Lower leg skin (tissue), 4 donors: ENCODE measurements at regions not wholly inside any gene's neighbourhood (a gene's known extent, or its start where the extent isn't known, plus 50 kb on each side); places are given as distances from the start of the nearest gene placed in this dataset.

ENCODE experiments used
- DNase-seq, 2 donors: peaks; one replicate each; pipeline ENCODE4 v3.0.0-alpha.2; 2019; ENCODE audit warnings: low spot score in 2 of 2
- H3K4me3 ChIP-seq: fragments of 200-600 bp; sonication (generic); 2 replicates; pipeline ENCODE4 v1.5.1; 2017; ENCODE audit warnings: mild to moderate bottlenecking, low read depth; ENCODE audit not compliant: poor library complexity, severe bottlenecking
- POLR2A ChIP-seq, 2 donors: fragments of 450-650 bp; IDR thresholded peaks; one replicate each; pipeline ENCODE4 v1.6.1; 2016 to 2017; ENCODE audit warnings: antibody characterized with exemption in 2 of 2, mild to moderate bottlenecking in 1 of 2, moderate library complexity in 1 of 2
- WGBS, 2 donors: methylation state at CpG; one replicate each; pipeline ENCODE4 v1.1.5; 2018; 5-methylcytosine and 5-hydroxymethylcytosine counted together
- intact Hi-C: fragments of 100-400 bp; cut with DNase I; formaldehyde crosslinking; loops from one replicate; pipeline ENCODE4 v1.15.0; 2023; ENCODE audit warnings: low total_unique reads
- TF ChIP-seq, protein P1 (sequence below), 3 donors: fragments of 450-650 bp; IDR thresholded peaks; one replicate each; pipeline ENCODE4 v1.5.1; 2016; ENCODE audit warnings: antibody characterized with exemption in 3 of 3, mild to moderate bottlenecking in 3 of 3, moderate library complexity in 2 of 3

DNA sequence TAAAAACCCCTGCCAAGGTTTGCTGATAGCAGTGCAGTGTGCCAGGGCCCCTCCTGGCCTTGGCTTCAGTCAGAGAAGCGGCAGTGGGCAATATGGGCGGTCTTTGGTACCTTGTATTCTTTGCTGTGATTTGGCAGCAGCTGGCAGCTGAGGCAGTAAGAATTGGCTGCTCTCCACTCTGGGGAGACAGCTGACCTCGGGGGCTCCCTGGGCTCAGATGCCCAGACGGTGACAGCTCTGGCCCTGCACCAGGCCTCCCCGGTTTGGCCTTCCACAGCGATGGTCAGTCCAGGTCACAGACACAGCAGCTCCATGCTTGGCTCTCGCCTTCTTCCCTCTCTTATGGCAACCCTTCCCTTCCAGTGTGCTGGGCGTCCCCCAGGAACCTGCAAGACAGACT is 330.9 kb downstream of the BCOR start:
- WGBS, 2 donors: 72 to 87% methylated on average over 3 to 8 of the region's 8 CpGs
- H3K4me3 ChIP-seq: no peak overlapping the region
- DNase-seq: no peak
- no peak for TF ChIP-seq POLR2A (IDR thresholded peaks at IDR 0.05)
- TF ChIP-seq, protein P1, sequence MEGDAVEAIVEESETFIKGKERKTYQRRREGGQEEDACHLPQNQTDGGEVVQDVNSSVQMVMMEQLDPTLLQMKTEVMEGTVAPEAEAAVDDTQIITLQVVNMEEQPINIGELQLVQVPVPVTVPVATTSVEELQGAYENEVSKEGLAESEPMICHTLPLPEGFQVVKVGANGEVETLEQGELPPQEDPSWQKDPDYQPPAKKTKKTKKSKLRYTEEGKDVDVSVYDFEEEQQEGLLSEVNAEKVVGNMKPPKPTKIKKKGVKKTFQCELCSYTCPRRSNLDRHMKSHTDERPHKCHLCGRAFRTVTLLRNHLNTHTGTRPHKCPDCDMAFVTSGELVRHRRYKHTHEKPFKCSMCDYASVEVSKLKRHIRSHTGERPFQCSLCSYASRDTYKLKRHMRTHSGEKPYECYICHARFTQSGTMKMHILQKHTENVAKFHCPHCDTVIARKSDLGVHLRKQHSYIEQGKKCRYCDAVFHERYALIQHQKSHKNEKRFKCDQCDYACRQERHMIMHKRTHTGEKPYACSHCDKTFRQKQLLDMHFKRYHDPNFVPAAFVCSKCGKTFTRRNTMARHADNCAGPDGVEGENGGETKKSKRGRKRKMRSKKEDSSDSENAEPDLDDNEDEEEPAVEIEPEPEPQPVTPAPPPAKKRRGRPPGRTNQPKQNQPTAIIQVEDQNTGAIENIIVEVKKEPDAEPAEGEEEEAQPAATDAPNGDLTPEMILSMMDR (IDR thresholded peaks at IDR 0.05): no peak
- intact Hi-C loops: no loop called here

DNA sequence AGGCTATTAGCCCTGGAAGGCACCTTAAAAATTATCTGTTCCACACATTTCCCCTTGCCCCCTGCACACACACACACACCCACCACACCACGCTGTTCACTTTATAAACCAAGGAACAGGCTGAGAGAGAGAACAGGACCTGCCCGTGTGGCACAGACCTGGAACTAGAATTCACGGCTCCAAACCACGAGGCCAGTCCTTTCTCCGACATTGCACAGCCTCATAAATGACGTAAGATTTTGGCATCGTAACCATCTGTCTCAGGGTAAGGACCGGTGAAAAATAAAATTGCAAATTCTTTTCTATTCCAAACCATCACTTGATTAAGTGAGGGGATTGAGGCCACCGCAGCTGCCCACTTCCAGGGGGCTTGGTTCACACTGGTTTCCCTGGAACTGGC is 330.3 kb downstream of the BCOR start:
- H3K4me3 ChIP-seq: no peak overlapping the region
- no peak for DNase-seq
- intact Hi-C loops: no loop called here
- TF ChIP-seq, protein P1 (IDR thresholded peaks at IDR 0.05): no peak
- TF ChIP-seq POLR2A (IDR thresholded peaks at IDR 0.05): no peak
- 58 to 71% methylated on average over 9 of the region's 9 CpGs for WGBS, 2 donors

DNA sequence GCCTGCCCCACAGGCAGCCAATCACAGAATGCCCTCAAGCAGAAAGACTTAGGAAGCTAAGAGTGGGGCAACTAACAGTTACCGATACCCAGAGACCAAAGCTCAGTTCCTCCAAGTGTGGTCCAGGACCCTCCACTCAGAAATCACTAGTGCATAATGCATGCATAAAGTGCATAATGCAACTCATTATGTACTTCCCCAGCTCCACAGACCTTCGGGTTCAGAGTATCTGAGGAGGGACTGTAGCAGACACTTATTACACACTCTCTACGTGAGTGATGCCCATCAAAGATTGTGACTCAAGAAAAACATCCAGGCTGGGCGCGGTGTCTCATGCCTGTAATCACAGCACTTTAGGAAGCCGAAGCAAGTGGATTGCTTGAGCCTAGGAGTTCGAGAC is 328.0 kb downstream of the BCOR start:
- no peak overlapping the region for H3K4me3 ChIP-seq
- 86 to 97% methylated on average over 6 to 7 of the region's 7 CpGs for WGBS, 2 donors
- no peak for TF ChIP-seq POLR2A (IDR thresholded peaks at IDR 0.05)
- TF ChIP-seq, protein P1 (IDR thresholded peaks at IDR 0.05): no peak
- DNase-seq: no peak
- intact Hi-C loops: no loop called here

GRCh38 chrX:39771089-39771488 is 326.7 kb downstream of the BCOR start:
- intact Hi-C loops: no loop called here
- no peak for DNase-seq
- WGBS, 2 donors: 91 to 97% methylated on average over 5 of the region's 5 CpGs
- no peak overlapping the region for H3K4me3 ChIP-seq
- no peak for TF ChIP-seq POLR2A (IDR thresholded peaks at IDR 0.05)
- TF ChIP-seq, protein P1 (IDR thresholded peaks at IDR 0.05): no peak

DNA sequence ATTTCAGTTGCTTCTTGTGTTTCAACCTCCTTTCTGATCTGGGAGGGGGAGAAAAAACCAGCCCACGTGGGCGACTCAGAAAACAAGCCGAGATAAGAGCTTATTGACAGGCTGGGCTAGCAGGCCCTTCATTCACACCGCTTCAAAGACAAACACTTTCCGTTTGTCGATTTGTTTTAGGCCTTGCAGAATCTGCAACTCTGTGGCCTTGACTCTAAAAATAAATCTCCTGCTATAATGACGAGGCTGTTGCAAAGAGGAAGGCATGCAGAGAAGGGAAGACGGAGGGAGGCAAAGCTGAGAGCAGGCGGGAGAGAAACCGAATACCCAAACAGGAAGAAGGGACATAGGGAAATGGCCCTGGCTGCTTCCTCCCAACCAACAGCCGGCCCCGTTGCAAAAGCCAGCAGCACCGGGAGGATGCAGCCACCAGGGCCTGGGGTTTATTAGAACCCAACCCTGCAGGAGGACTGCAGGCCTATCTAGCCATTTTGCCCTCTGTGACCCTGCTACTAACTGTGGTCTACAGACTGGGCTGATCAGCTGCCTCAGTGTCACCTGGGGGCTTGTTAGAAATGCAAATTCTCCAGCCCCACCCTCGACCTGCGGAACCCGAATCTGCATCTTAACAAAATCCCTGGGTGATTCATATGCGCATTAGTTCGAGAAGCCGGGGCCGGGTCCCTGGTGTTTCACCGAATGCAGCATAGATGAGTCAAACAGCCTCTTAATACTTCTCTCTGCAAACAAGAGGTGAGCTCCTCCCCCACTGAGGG is 325.5 kb downstream of the BCOR start:
- no peak for DNase-seq
- WGBS, 2 donors: 39 to 73% methylated on average over 21 of the region's 21 CpGs

More for the DNA sequence above, 325.5 kb downstream of the BCOR start:
- intact Hi-C loops: no loop called here
- no peak overlapping the region for H3K4me3 ChIP-seq
- TF ChIP-seq POLR2A (IDR thresholded peaks at IDR 0.05): no peak
- TF ChIP-seq, protein P1 (IDR thresholded peaks at IDR 0.05): no peak
